PC-3 (cell line): ENCODE measurements at regions not wholly inside any gene's neighbourhood (a gene's known extent, or its start where the extent isn't known, plus 50 kb on each side); places are given as distances from the start of the nearest gene placed in this dataset.

Experiments
- ATAC-seq: fragments of 200-7000 bp; cut with Tn5 transposase; 2 replicates; pipeline ENCODE4 v1.9.1; 2020; ENCODE audit warnings: mild to moderate bottlenecking, moderate library complexity
- BruUV-seq: library from RNA; stranded (reverse); fragments of 400-500 nt; replicated peaks from 2 replicates; lab custom pipeline; 2021; lab: Mats Ljungman, UMichigan
- CTCF ChIA-PET: fragments of 300-600 bp; sonication (Branson Sonifier 250); formaldehyde crosslinking; loops from one replicate; lab custom pipeline; 2022; ENCODE audit warnings: antibody characterized with exemption; lab: Charles Lee
- POLR2A ChIA-PET: fragments of 300-600 bp; sonication (Branson Sonifier 250); formaldehyde crosslinking; loops from one replicate; lab custom pipeline; 2022; ENCODE audit warnings: antibody characterized with exemption; ENCODE audit not compliant: unreplicated experiment; lab: Charles Lee
- DNase-seq: peaks from one replicate; pipeline ENCODE4 v3.0.0-alpha.2; 2015
- H2AFZ ChIP-seq: fragments of 300-600 bp; sonication (generic); 2 replicates; pipeline ENCODE4 v1.6.0; 2016; ENCODE audit warnings: antibody characterized with exemption, low read length
- H3F3A ChIP-seq: fragments of 300-600 bp; sonication (generic); one replicate; pipeline ENCODE4 v1.6.0; 2017; ENCODE audit warnings: antibody characterized with exemption, low read length, control low read depth, mild to moderate bottlenecking; ENCODE audit not compliant: unreplicated experiment
- H3K27ac ChIP-seq: fragments of 300-600 bp; sonication (generic); 2 replicates; pipeline ENCODE4 v1.5.1; 2016; ENCODE audit warnings: mild to moderate bottlenecking, low read length
- H3K27me3 ChIP-seq: fragments of 300-600 bp; sonication (generic); 2 replicates; pipeline ENCODE4 v1.6.1; 2016; ENCODE audit warnings: low read length, mixed read lengths
- H3K36me3 ChIP-seq: fragments of 300-600 bp; sonication (generic); 2 replicates; pipeline ENCODE4 v1.6.1; 2016; ENCODE audit warnings: low read depth, mixed run types, low read length, mixed read lengths
- H3K4me1 ChIP-seq: fragments of 300-600 bp; sonication (generic); 2 replicates; pipeline ENCODE4 v1.5.1; 2016; ENCODE audit warnings: low read length; ENCODE audit not compliant: insufficient read depth
- H3K4me2 ChIP-seq: fragments of 300-600 bp; sonication (generic); 2 replicates; pipeline ENCODE4 v1.6.0; 2016; ENCODE audit warnings: low read length
- H3K4me3 ChIP-seq: fragments of 300-600 bp; sonication (generic); 2 replicates; pipeline ENCODE4 v1.5.1; 2016; ENCODE audit warnings: mild to moderate bottlenecking, low read length, mixed read lengths
- H3K79me2 ChIP-seq: fragments of 300-600 bp; sonication (generic); 2 replicates; pipeline ENCODE4 v1.6.1; 2017; ENCODE audit warnings: low read length, mixed read lengths
- H3K9ac ChIP-seq: fragments of 300-600 bp; sonication (generic); 2 replicates; pipeline ENCODE4 v1.6.0; 2016; ENCODE audit warnings: mild to moderate bottlenecking, low read length
- H3K9me2 ChIP-seq: fragments of 300-600 bp; sonication (generic); replicated peaks from 2 replicates; pipeline ENCODE4 v1.6.1; 2016; ENCODE audit warnings: mixed run types, low read length, mixed read lengths
- H3K9me3 ChIP-seq: fragments of 300-600 bp; sonication (generic); 2 replicates; pipeline ENCODE4 v1.6.1; 2016; ENCODE audit warnings: low read length, mixed read lengths
- H4K20me1 ChIP-seq: fragments of 300-600 bp; sonication (generic); 2 replicates; pipeline ENCODE4 v1.6.1; 2016; ENCODE audit warnings: low read length, mixed read lengths
- EZH2 ChIP-seq: fragments of 300-600 bp; sonication (generic); IDR thresholded peaks from one replicate; pipeline ENCODE4 v1.6.1; 2017; ENCODE audit warnings: antibody characterized with exemption, mild to moderate bottlenecking, low read length; ENCODE audit not compliant: unreplicated experiment
- EZH2phosphoT487 ChIP-seq: fragments of 300-600 bp; sonication (generic); IDR thresholded peaks from 2 replicates; pipeline ENCODE4 v1.6.1; 2018; ENCODE audit warnings: mild to moderate bottlenecking, antibody characterized with exemption, low read length, borderline replicate concordance
- intact Hi-C: fragments of 100-400 bp; cut with micrococcal nuclease; formaldehyde crosslinking; loops from 2 replicates; pipeline ENCODE4 v1.9.0; 2023
- TF ChIP-seq, protein P1 (sequence below): fragments of 300-600 bp; sonication (generic); conservative IDR thresholded peaks from 2 replicates; pipeline ENCODE4 v1.5.1; 2017; ENCODE audit warnings: antibody characterized with exemption, low read depth, mild to moderate bottlenecking, low read length

DNA sequence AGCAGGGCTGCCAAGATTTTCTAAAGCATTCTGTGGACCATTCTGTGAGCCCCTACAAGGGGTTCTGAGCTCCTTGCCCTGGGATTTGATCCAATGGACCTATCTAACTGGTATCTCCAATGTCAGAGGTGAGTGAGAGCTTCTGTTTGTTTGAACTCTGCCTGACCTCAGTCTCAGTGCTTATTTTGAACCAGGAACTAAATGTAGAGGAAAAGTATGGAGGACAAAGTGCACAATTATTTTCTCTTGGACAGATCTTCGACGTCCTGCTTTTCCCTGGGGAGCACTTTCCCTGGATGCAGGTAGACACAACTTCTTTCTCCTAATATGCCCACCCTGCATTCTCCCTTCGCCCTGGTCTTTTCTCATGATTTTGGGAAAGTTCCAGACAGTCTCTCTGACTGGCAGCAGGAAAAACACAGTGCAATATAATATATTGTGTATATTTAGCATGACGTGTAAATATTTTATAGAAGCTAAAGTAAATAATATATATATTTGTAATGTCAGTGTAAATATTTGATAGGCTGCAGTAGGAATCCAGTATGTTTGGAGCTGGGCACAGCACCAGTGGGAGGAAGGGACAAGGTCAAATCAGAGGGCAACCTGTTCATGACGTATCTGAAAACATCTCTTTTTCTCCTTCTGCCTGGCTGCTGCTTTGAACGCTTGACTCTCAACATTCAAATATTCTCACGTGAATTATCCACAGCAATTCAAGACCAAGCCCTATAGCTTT is 184.0 kb upstream of the LYZL1 start:
- peaks cover 3% of the 10 kb centered on the region for H3F3A ChIP-seq
- POLR2A ChIA-PET: no interaction called here
- H4K20me1 ChIP-seq: no peaks in the 10 kb centered on the region
- H3K4me3 ChIP-seq: peak overlapping the region; percentile 30; the same call in 1 of the 2 replicates
- CTCF ChIA-PET: interaction anchor here (1.0 to 1.7 kb wide), 2 partner anchors 15 to 441 kb away, joined by 4 to 7 read pairs; no protein-coding TSS in a partner anchor
- H3K4me2 ChIP-seq: peak overlapping the region; percentile 79
- no peaks in the 10 kb centered on the region for H3K27me3 ChIP-seq
- H2AFZ ChIP-seq: no peak overlapping the region
- peak overlapping the region; percentile 62 for H3K9ac ChIP-seq
- no peaks in the 10 kb centered on the region for H3K9me2 ChIP-seq
- intact Hi-C loops: loop anchor here (2.0 to 10.0 kb wide), 3 partner anchors 74 to 200 kb away; no protein-coding TSS in a partner anchor
- peak overlapping the region; percentile 92 for H3K27ac ChIP-seq
- peak; percentile 85 for DNase-seq
- TF ChIP-seq, protein P1, sequence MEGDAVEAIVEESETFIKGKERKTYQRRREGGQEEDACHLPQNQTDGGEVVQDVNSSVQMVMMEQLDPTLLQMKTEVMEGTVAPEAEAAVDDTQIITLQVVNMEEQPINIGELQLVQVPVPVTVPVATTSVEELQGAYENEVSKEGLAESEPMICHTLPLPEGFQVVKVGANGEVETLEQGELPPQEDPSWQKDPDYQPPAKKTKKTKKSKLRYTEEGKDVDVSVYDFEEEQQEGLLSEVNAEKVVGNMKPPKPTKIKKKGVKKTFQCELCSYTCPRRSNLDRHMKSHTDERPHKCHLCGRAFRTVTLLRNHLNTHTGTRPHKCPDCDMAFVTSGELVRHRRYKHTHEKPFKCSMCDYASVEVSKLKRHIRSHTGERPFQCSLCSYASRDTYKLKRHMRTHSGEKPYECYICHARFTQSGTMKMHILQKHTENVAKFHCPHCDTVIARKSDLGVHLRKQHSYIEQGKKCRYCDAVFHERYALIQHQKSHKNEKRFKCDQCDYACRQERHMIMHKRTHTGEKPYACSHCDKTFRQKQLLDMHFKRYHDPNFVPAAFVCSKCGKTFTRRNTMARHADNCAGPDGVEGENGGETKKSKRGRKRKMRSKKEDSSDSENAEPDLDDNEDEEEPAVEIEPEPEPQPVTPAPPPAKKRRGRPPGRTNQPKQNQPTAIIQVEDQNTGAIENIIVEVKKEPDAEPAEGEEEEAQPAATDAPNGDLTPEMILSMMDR: no peak
- TF ChIP-seq EZH2phosphoT487 (no peak), EZH2 (no peak)
- H3K79me2 ChIP-seq: no peaks in the 10 kb centered on the region
- no TSS peak for BruUV-seq
- H3K36me3 ChIP-seq: no peaks in the 10 kb centered on the region
- peak; percentile 71 for ATAC-seq
- peaks cover 55% of the 10 kb centered on the region for H3K4me1 ChIP-seq
- H3K9me3 ChIP-seq: no peaks in the 10 kb centered on the region

DNA sequence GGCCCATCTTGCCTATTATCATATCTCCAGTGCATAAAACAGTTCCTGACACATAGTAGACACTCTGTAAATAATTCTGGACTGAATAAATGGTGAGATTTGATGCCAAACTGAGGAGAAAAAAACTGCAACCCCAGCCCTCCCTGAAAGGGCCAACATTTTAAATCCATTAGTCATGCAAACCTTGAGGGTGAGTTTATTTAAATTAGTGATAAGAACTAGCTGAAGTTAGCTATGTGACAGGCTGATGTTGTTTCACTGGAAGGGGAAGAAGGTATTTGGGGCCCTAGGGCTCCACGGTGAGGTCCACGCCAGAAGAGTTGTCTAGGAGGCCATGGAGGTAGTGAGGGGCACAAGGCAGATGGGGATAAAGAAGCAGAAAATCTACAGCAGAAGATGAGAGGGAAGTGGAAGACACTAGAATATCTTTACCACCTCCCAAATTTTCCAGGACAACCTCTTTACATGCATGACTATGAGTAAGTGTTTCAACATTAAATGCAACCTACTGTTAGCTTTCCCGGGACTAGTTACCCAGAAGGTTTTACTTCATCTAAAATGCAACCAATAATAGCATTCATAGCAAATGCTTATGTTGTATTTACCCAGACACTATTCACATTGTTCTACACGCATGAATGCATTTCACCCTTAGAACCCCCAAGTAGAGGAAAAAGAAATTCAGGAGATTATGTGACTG is 183.2 kb upstream of the LYZL1 start:
- Histone ChIP-seq H3F3A (peaks cover 3% of the 10 kb centered on the region), H3K4me2 (peak overlapping the region; percentile 70), H3K9me3 (no peaks in the 10 kb centered on the region), H3K36me3 (no peaks in the 10 kb centered on the region), H4K20me1 (no peaks in the 10 kb centered on the region), H3K4me1 (peaks cover 55% of the 10 kb centered on the region), H3K79me2 (no peaks in the 10 kb centered on the region), H3K27ac (peak overlapping the region; percentile 92), H3K9ac (peak overlapping the region; percentile 62), H3K9me2 (no peaks in the 10 kb centered on the region), H3K27me3 (no peaks in the 10 kb centered on the region), H2AFZ (no peak overlapping the region), H3K4me3 (peak overlapping the region; percentile 30; the same call in 1 of the 2 replicates)
- DNase-seq (peak; percentile 84), ATAC-seq (peak; percentile 71)
- ChIA-PET POLR2A (no interaction called here), CTCF (interaction anchor here (0.5 to 1.7 kb wide), 3 partner anchors 14 to 442 kb away, joined by 4 to 7 read pairs (median 4); no protein-coding TSS in a partner anchor)
- no peak for TF ChIP-seq EZH2phosphoT487
- TF ChIP-seq, protein P1: no peak
- TF ChIP-seq EZH2: no peak
- intact Hi-C loops: loop anchor here (2.0 to 10.0 kb wide), 3 partner anchors 75 to 201 kb away; no protein-coding TSS in a partner anchor
- BruUV-seq: TSS peak; percentile 71
